IMR-90 (cell line): ENCODE measurements at regions not wholly inside any gene's neighbourhood (a gene's known extent, or its start where the extent isn't known, plus 50 kb on each side); places are given as distances from the start of the nearest gene placed in this dataset.

Experiments used
- CEBPB ChIP-seq: IDR thresholded peaks from 2 replicates; pipeline ENCODE4 v1.6.1; 2012; ENCODE audit warnings: low read depth, low read length, improper control_type of control experiment
- CHD1 ChIP-seq: IDR thresholded peaks from 2 replicates; pipeline ENCODE4 v1.6.1; 2012; ENCODE audit warnings: low read depth, low read length, improper control_type of control experiment
- CTCF ChIP-seq: conservative IDR thresholded peaks from 2 replicates; pipeline ENCODE4 v1.5.1; 2012; ENCODE audit warnings: mild to moderate bottlenecking, low read depth, low read length, improper control_type of control experiment
- MAFK ChIP-seq: IDR thresholded peaks from 2 replicates; pipeline ENCODE4 v1.6.1; 2012; ENCODE audit warnings: low read depth, low read length, improper control_type of control experiment
- MAZ ChIP-seq: IDR thresholded peaks from 2 replicates; pipeline ENCODE4 v1.6.1; 2012; ENCODE audit warnings: low read depth, mild to moderate bottlenecking, low read length, improper control_type of control experiment, moderate library complexity, borderline replicate concordance
- MXI1 ChIP-seq: IDR thresholded peaks from 2 replicates; pipeline ENCODE4 v1.6.1; 2012; ENCODE audit warnings: low read depth, mild to moderate bottlenecking, low read length, moderate library complexity, borderline replicate concordance
- POLR2A ChIP-seq: IDR thresholded peaks from 2 replicates; pipeline ENCODE4 v1.6.1; 2012; ENCODE audit warnings: mild to moderate bottlenecking, low read depth, low read length
- RAD21 ChIP-seq: IDR thresholded peaks from 2 replicates; pipeline ENCODE4 v1.6.1; 2012; ENCODE audit warnings: low read length, improper control_type of control experiment

GRCh38 chr7:13797545-13797944 lies 191.9 kb downstream of the ETV1 start:
- TF ChIP-seq POLR2A (no peak), RAD21 (no peak), CTCF (no peak), CHD1 (no peak), CEBPB (no peak), MAFK (no peak), MXI1 (no peak), MAZ (no peak)
